Breast epithelium (tissue), 4 donors: ENCODE measurements at regions not wholly inside any gene's neighbourhood (a gene's known extent, or its start where the extent isn't known, plus 50 kb on each side); places are given as distances from the start of the nearest gene placed in this dataset.

Experiments
- DNase-seq, 2 donors: peaks; one replicate each; pipeline ENCODE4 v3.0.0-alpha.2; 2019; ENCODE audit warnings: low spot score in 2 of 2
- H3K27ac ChIP-seq, 2 donors: fragments of 200-600 bp; sonication (generic) in 1 of 2; one replicate each; pipeline ENCODE4 v1.5.1; 2016 to 2019; ENCODE audit warnings: mild to moderate bottlenecking in 1 of 2
- H3K27me3 ChIP-seq, 2 donors: fragments of 200-600 bp; sonication (generic) in 1 of 2; one replicate each; pipeline versions ENCODE4 v1.5.1 to v1.6.0; 2017 to 2019; ENCODE audit warnings: control low read depth in 1 of 2, mild to moderate bottlenecking in 1 of 2
- H3K36me3 ChIP-seq: fragments of 200-600 bp; one replicate; pipeline ENCODE4 v1.5.1; 2019
- H3K4me1 ChIP-seq, 2 donors: fragments of 200-600 bp; sonication (generic); one replicate each; pipeline ENCODE4 v1.5.1; 2016 to 2019; ENCODE audit warnings: control low read depth in 1 of 2
- H3K4me3 ChIP-seq, 3 donors: fragments of 200-600 bp; sonication (generic); 1 replicate in 2 of 3; 2 replicates in 1 of 3; pipeline ENCODE4 v1.5.1; 2016 to 2019; ENCODE audit warnings: mild to moderate bottlenecking in 3 of 3, moderate library complexity in 2 of 3
- H3K9me3 ChIP-seq, 2 donors: fragments of 200-600 bp; sonication (generic) in 1 of 2; one replicate each; pipeline ENCODE4 v1.5.1; 2016 to 2019; ENCODE audit warnings: control low read depth in 1 of 2
- POLR2A ChIP-seq: fragments of 450-650 bp; IDR thresholded peaks from one replicate; pipeline ENCODE4 v1.6.1; 2016; ENCODE audit warnings: antibody characterized with exemption, mild to moderate bottlenecking, moderate library complexity
- POLR2AphosphoS5 ChIP-seq, 3 donors: sonication (generic); formaldehyde crosslinking; IDR thresholded peaks; one replicate each; pipeline ENCODE4 v1.6.1; 2017; ENCODE audit warnings: antibody characterized with exemption in 3 of 3
- intact Hi-C: fragments of 100-400 bp; cut with DNase I; formaldehyde crosslinking; loops from one replicate; pipeline ENCODE4 v1.15.1; 2023; ENCODE audit warnings: low total_unique reads
- TF ChIP-seq, protein P1 (sequence below), 3 donors: fragments of 450-650 bp; IDR thresholded peaks; one replicate each; pipeline ENCODE4 v1.5.1; 2016 to 2017; ENCODE audit warnings: antibody characterized with exemption in 3 of 3, mild to moderate bottlenecking in 3 of 3, moderate library complexity in 3 of 3

DNA sequence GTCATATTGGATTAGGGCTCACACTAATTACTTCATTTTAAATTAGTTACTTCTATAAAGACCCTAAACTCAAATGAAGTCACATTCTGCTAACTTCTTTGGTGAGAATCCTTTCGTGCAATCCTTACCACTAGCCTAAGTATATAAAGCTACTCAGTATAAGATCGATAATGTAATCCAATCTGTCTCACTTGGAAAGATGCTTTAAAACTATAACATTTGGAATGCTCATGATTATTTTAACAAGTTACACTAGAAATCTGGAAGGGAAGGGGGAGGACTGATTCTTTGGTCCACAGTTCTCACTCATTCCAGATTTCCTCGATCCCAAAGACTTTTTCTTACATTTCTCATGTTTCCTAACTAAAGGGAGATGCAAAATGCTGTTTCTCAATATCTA, 336.4 kb upstream of the SLIT2 start:
- H3K36me3 ChIP-seq = no peaks in the 10 kb centered on the region
- intact Hi-C loops = no loop called here
- H3K27ac ChIP-seq = no peak overlapping the region
- H3K9me3 ChIP-seq = no peaks in the 10 kb centered on the region
- H3K27me3 ChIP-seq = no peaks in the 10 kb centered on the region
- no peak overlapping the region for H3K4me3 ChIP-seq
- DNase-seq = no peak
- H3K4me1 ChIP-seq = no peaks in the 10 kb centered on the region
- TF ChIP-seq, protein P1, sequence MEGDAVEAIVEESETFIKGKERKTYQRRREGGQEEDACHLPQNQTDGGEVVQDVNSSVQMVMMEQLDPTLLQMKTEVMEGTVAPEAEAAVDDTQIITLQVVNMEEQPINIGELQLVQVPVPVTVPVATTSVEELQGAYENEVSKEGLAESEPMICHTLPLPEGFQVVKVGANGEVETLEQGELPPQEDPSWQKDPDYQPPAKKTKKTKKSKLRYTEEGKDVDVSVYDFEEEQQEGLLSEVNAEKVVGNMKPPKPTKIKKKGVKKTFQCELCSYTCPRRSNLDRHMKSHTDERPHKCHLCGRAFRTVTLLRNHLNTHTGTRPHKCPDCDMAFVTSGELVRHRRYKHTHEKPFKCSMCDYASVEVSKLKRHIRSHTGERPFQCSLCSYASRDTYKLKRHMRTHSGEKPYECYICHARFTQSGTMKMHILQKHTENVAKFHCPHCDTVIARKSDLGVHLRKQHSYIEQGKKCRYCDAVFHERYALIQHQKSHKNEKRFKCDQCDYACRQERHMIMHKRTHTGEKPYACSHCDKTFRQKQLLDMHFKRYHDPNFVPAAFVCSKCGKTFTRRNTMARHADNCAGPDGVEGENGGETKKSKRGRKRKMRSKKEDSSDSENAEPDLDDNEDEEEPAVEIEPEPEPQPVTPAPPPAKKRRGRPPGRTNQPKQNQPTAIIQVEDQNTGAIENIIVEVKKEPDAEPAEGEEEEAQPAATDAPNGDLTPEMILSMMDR (IDR thresholded peaks at IDR 0.05) = no peak
- TF ChIP-seq POLR2AphosphoS5 (IDR thresholded peaks at IDR 0.05) (no peak), POLR2A (no peak)

- Histone ChIP-seq H3K4me1 (no peaks in the 10 kb centered on the region), H3K27ac (no peak overlapping the region), H3K36me3 (no peaks in the 10 kb centered on the region), H3K27me3 (no peaks in the 10 kb centered on the region), H3K4me3 (no peak overlapping the region), H3K9me3 (no peaks in the 10 kb centered on the region)
- intact Hi-C loops = no loop called here
- DNase-seq = no peak
- no peak for TF ChIP-seq POLR2A
- TF ChIP-seq POLR2AphosphoS5 (IDR thresholded peaks at IDR 0.05) = no peak
- TF ChIP-seq, protein P1 (IDR thresholded peaks at IDR 0.05) = no peak
Measured at GRCh38 chr4:19913650-19914049, 338.1 kb upstream of the SLIT2 start.

DNA sequence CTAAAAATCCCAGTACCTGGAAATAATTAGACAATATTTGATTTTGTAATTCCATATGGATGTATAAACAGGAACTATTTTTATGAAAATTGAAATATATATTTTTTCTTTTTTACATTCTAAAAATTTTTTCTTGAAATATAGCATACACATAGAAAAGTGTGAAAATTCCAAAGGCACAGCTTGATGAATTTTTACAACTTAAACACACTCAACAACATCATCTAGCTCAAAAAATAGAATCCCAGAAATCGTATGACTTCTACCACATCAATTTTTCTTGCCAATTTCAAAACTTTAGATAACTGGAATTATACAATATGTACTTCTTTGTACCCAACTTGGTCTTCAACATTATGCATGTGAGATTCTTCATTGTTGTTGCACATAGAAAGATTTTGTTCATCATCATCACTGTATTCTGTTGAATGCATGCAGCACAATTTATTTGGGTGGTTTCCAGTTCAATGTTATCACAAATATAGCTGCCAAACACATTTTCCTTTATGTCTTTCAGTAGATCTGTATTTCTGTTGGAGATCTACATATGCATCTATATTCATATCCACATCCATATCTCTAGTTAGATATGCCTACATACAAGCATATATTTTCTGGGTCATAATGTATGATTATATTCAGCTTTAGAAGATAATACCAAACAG, 340.7 kb upstream of the SLIT2 start:
- H3K9me3 ChIP-seq = no peaks in the 10 kb centered on the region
- DNase-seq = no peak
- no peak overlapping the region for H3K4me3 ChIP-seq
- intact Hi-C loops = no loop called here
- no peaks in the 10 kb centered on the region for H3K4me1 ChIP-seq
- TF ChIP-seq POLR2AphosphoS5 (IDR thresholded peaks at IDR 0.05) (no peak), POLR2A (no peak)
- TF ChIP-seq, protein P1 (IDR thresholded peaks at IDR 0.05) = no peak
- no peaks in the 10 kb centered on the region for H3K27me3 ChIP-seq
- H3K36me3 ChIP-seq = no peaks in the 10 kb centered on the region
- no peak overlapping the region for H3K27ac ChIP-seq

GRCh38 chr4:19905024-19905423, 346.7 kb upstream of the SLIT2 start:
- H3K27me3 ChIP-seq = no peaks in the 10 kb centered on the region
- intact Hi-C loops = no loop called here
- H3K4me1 ChIP-seq = no peaks in the 10 kb centered on the region
- no peak for DNase-seq
- H3K9me3 ChIP-seq = no peaks in the 10 kb centered on the region
- H3K36me3 ChIP-seq = no peaks in the 10 kb centered on the region
- no peak overlapping the region for H3K4me3 ChIP-seq
- TF ChIP-seq POLR2A = no peak
- no peak for TF ChIP-seq POLR2AphosphoS5 (IDR thresholded peaks at IDR 0.05)
- TF ChIP-seq, protein P1 (IDR thresholded peaks at IDR 0.05) = no peak
- no peak overlapping the region for H3K27ac ChIP-seq

DNA sequence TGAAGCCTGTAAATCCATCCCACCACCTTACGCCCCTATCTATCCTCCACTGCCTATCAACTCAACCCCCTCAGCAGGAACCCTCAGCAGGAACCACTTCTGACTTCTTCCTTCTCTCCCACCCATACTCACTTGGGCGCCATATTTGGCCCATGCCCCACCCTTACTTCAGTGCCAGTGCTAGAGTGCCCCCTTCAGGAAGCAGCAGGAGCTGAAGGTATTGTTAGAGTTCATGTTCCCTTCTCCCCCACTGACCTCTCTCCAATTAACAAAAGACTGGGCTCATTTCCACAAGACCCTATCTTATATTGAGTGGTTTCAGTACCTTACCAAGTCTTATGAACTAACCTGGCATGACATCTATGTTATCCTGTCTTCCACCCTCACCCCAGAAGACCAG, 363.1 kb upstream of the SLIT2 start:
- H3K4me1 ChIP-seq = no peaks in the 10 kb centered on the region
- no peak for DNase-seq
- H3K9me3 ChIP-seq = no peaks in the 10 kb centered on the region
- H3K4me3 ChIP-seq = no peak overlapping the region
- TF ChIP-seq POLR2AphosphoS5 (IDR thresholded peaks at IDR 0.05) (no peak), POLR2A (no peak)
- TF ChIP-seq, protein P1 (IDR thresholded peaks at IDR 0.05) = no peak
- H3K36me3 ChIP-seq = no peaks in the 10 kb centered on the region
- no peak overlapping the region for H3K27ac ChIP-seq
- H3K27me3 ChIP-seq = no peaks in the 10 kb centered on the region
- intact Hi-C loops = loop anchor here (10.0 kb wide), 1 partner anchor 506 kb away; no protein-coding TSS in a partner anchor
